ENCODE measurements at regions not wholly inside any gene's neighbourhood (a gene's known extent, or its start where the extent isn't known, plus 50 kb on each side); places are given as distances from the start of the nearest gene placed in this dataset.

GRCh38 chr4:122978789-122979188, 56.4 kb upstream of the NUDT6 start:
- TF ChIP-seq CTCF (IDR thresholded peaks at IDR 0.05) (no peak), POLR2A (IDR thresholded peaks at IDR 0.05) (no peak)

All from adrenal gland (tissue), 5 donors.